ENCODE measurements at regions not wholly inside any gene's neighbourhood (a gene's known extent, or its start where the extent isn't known, plus 50 kb on each side); places are given as distances from the start of the nearest gene placed in this dataset.

DNA sequence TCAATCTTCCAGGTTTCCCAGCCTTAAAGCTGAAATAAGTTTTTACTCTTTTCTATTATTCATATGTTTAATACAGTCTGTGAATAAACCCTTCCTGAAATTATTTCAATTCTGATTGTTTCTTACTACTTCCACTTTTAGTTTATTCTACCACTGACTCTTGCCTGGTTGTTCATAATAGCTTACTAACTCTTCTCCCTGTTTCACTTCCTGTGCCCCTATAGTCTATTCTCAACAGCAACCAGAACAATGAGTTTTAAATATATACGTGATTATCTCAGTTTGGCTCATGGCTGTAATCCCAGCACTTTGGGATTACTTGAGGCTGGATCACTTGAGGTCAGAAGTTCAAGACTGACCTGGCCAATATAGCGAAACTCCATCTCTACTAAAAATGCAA is 408.0 kb upstream of the SPOCK3 start:
- intact Hi-C loops (cut with DNase I): no loop called here
- DNase-seq: no peak

DNA sequence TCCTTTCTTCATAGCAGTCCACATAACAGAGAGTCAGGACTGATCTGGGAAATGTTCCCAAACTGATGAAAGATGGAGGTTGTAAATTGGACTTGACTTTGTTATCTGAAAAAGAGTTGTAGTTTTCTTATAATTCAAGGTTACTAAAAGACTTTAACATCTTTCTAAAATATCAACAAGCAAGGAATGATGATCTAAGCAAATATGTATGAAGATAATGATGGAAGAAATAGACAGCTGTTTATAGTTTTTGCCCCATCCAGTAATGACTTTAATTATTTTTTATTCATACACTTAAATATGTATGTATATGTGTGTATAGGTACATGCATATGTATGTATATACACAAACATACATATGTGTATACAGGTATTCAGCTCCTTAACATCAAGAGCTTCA is 411.1 kb upstream of the SPOCK3 start:
- intact Hi-C loops (cut with DNase I): no loop called here
- DNase-seq: no peak

DNA sequence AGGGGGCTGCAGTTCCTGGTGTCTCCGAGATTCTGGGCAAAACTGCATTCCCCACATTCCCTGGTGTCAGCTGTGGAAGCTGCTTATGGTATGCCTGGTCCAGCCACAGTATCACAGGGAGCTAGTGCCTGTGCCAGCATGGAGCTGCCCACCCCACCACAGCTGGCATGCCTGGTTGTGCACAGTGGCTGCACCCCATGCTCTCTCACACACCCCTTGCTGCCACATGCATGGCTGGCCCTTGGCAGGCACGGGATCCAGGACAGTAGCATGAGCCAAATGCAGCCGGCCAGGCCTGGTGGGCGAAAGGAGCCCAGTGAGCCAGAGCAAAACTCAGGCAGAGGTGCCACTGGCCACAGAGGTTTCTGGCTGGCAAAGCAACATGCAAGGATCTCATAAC is 418.0 kb upstream of the SPOCK3 start:
- DNase-seq: peak in 1 of 10 donors; percentile 35
- intact Hi-C loops (cut with DNase I): no loop called here

DNA sequence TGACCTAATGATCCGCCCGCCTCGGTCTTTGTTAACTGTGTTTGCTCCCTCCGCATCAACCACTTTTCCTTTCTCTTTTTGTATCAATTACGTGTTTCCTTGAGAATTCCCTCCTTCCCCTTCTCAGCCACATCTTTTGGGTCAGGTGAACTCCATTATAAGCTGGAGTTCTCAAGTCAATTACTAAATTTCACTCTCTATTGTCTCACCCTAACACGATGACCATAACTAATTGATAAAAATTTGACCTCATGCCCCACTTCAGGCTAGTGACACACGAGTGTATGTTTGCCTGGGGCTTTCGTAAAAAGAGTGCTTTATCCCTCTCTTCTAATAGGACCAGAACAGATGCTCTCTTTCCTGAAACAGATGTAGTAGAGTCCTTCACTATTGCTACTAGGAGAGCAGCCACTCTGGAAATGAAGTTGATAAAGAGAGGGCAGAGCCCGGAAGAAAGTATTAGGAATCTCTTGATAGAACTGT is 403.6 kb upstream of the ANXA10 start:
- intact Hi-C loops (cut with DNase I): no loop called here
- no peak for DNase-seq

DNA sequence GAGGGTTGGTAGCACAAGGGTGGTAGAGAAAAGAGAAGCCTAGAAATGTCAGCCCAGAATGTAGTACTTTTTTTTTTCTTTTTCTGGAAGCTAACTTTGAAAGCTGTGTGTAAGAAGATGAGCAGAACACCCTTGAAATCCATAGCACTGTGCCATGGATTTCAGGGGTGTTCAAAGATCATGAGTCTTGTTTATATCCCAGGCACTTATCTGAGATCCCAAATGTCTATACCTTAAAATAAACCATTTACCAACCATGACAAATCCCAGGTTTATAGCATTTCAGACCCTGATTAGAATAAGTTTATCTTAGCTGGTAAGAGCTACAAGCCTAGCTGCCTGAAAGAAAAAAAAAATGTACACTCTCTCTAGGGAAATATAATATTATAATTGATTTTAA is 389.9 kb upstream of the ANXA10 start:
- DNase-seq: no peak
- intact Hi-C loops (cut with DNase I): no loop called here

DNA sequence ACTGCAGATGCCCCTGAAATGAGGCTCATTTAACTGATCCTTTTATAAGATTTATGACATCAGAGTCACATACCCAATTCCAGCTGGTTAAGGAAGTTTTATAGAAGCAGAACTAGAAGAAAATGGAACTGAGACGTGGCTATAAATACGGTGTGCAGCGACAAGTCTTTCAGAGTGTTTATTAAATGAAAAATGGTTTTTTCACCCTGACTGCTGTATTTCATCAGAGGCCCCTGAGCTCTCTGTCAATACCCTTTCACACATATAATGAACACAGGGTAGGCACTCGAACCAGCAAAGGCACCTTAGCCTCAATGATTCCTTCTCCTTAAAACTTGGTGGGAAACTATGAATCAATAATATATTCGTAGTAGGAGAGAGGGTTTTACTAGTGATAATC is 380.8 kb upstream of the ANXA10 start:
- intact Hi-C loops (cut with DNase I): no loop called here
- no peak for DNase-seq

DNA sequence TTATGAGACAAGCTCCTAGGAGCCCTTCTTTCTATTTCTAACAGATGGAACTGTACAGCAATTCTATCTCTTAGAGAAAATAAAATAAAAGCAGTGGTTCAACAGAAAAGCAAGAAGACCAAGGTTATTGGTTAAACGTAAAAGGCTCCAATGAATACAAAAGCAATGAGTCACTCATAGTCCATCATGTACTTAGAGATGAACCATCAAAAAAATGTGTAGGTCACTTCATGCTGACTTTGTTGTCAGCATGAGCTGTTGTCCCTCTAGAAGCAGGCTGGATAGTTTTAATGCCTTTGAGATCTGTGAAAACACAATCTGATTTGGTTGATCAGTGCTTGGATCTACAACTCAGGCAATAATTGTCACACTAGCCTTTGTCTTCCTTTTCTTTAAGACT is 378.6 kb upstream of the ANXA10 start:
- intact Hi-C loops (cut with DNase I): no loop called here
- DNase-seq: no peak

DNA sequence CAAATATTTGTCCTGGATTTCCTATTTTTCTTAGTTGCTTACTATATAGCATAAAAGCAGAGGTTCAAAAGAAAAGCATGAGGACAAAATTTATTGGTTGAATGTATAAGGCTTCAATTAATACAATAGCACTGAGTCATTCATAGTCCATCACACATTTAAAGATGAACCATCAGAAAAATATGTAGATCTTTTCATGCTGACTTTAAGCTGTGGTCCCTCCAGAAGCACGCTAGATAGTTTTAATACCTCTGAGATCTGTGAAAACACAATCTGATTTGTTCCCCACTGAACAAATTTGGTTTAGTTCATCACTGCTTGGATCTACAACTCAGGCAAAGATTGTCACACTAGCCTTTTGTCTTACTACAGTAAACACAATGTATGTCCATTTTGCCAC is 377.2 kb upstream of the ANXA10 start:
- no peak for DNase-seq
- intact Hi-C loops (cut with DNase I): no loop called here

DNA sequence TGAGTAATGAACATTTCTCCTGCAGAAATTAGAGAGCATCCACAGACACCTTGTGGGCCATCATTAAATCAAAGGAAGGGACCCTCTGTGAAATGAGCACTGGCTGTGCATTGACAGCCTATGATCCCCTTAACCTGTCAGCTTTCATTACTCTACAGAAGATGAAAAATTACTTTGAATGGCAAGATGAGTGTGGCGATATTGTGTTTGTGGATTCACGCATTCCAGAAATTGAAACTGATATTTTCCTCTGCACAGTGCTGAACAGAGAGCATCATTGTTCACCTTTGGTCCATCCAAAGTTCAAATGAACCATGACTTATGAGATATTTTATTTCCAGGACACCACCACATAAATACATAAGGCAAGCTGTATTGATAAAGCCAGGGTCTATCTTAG is 374.8 kb upstream of the ANXA10 start:
- no peak for DNase-seq
- intact Hi-C loops (cut with DNase I): no loop called here

DNA sequence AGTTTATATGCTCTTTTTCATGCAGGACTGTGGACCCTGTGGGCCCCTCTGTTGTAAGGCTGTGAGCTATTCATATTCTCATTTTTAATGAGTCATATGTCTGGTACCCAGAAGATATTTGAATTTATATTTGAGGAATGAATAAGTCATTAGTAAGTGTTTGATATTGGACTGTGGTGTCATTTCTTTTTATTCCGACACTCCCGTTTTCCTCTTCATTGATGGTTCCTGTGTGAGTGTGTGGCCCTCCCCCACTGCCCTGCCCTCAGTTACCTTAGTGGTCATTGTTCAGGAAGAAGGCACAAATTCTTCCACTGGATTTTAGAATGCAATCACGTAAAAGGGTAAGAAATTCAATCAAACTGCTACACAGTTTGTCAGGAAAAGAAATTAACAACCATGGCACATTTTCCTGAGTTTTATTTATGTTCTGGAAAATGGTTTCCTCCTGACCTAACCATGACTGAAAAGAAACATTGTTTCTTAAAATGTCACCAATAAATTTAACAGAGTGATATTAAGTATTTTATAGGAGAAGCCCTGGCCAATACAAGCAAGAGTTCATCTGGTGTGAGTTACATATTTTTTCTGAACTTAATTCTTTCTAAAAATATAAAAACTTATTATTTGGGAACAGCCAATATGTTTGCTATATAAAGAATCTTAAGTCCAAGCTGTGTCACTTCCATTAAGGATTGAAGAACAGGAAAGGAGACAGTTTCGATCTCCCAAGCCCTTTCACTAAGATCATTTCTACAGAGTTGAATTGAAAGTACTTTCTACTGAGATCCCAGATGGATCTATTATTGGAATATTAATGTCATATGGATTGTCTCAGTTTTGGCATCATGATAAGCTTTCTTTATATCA is 370.5 kb upstream of the ANXA10 start:
- intact Hi-C loops (cut with DNase I): no loop called here
- no peak for DNase-seq

DNA sequence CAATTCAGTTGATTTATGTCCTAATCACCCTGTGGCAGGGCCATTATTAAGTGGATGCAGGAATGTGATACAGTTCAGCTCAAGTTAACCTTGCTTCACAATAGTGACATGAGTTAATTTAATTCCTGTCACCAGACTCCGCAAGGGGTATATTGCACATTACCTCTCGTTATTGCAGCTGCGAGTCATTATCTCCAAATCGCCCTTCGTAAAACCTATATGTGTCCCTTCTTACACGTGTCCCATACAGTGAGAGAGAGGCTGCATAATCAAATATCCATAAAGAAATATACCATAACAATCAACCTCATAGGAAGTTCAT is 369.9 kb upstream of the ANXA10 start:
- intact Hi-C loops (cut with DNase I): no loop called here
- DNase-seq: no peak

DNA sequence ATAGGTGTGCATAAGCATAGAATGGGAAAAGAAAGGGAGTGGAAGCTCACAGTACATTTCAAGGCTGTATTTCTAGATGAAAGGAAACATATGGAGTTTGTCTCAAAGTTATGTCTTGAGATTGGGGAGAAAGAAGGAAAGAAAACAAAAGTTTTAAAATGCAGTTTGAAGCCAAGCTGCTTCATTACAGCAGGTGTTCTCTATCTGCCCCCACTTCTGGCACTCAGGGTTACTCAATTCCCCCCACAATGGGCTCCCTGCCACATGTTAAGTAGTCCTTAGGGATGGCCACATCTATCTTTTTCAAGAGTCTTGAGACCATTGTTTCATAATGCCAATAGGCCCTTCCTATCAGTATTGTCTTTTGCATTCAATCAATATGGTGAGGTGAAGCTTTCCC is 367.4 kb upstream of the ANXA10 start:
- DNase-seq: no peak
- intact Hi-C loops (cut with DNase I): no loop called here

DNA sequence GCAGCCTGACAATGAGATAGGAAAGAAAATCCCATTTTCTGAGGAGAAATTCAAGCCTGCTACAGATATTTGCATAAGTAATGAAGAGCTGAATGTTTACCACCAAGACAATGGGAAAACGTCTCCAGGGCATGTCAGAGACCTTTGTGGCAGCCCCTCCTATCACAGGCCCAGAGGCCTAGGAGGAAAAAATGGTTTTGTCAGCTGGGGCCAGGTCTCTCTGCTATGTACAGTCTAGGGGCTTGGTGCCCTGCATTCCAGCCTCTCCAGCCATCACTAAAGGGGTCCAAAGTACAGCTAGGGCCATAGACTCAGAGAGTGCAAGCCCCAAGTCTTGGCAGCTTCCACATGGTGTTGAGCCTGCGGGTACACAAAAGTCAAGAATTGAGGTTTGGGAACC is 361.6 kb upstream of the ANXA10 start:
- no peak for DNase-seq
- intact Hi-C loops (cut with DNase I): no loop called here

DNA sequence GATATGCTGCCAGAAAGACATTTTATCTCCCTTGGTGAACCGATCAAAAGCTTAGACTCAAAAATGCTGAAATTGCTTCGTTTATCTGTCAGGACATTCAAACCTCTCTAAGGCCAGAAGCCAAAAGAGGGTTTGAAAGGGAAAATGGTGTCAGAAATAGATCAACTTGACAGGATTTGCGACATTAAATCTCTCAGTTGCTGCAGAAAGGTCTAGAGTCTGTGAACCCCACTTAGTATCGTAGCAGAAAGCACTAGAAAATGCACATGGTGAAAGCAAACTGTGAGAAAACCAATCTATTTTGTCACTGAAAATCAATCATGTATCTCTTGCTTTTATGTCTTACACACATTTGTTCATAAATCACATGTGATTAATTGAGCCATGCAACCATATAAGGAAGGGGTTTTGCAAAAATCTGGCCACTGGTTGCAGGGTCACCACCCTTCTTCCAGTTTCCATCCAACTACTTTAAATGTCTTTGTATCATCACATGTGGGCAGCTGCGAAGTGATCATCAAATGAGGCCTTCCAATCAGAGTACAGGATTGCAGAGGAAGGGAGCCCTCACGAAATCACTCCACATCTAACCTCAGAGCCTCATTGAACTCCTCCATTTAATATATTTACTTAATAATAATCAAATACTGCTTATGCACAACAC is 347.2 kb upstream of the ANXA10 start:
- intact Hi-C loops (cut with DNase I): no loop called here
- DNase-seq: no peak

DNA sequence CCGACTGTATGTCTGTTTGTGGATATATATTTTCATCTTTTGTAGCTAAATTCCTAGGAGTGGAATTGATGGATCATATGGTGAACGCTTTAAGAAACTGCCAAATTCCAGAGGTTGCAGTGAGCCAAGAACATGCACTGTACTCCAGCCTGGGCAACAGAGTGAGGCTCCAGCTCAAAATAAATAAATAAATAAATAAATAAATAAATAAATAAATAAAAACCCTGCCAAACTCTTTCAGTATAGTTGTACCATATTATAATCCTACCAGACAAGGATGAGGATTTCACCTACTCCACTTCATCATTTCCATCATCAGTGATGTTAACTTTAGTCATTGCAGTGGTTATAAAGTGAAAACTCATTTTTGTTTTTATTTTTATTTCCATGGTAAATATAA is 325.1 kb upstream of the ANXA10 start:
- DNase-seq: no peak
- intact Hi-C loops (cut with DNase I): no loop called here

DNA sequence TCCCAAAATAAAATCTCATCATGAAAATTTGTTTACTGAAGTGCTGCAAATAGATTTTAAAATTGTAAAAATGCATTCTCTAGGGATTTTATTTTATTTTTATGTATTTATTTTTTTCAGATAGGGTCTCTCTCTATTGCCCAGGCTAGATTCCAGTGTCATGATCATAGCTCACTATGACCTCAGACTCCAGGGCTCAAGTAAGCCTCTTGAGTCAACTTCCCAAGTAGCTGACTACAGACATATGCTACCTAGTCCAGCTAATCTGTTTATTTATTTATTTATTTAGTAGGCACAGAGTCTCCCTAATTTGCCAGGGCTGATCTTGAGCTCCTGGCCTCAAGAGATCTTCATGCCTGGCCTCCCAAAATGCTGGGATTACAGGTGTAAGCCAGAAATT is 317.7 kb upstream of the ANXA10 start:
- intact Hi-C loops (cut with DNase I): no loop called here
- no peak for DNase-seq

DNA sequence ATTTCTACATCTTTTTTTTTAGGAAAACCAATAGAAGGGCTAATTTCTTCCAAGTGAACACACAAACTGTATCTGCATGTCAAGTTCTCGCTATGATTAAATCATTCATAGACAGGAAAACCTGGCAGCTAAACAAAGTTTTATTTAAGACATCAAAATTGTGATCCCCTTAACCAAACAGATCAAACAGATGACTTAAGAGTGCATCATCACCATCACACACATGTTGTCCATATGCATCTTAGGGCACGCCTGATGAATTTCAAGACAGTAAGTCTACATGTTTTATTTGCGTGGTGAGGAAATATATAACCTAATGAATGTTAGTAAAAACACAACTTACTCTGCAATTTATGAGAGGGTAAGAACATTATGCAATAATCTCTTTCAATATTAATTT is 317.0 kb upstream of the ANXA10 start:
- DNase-seq: no peak
- intact Hi-C loops (cut with DNase I): no loop called here

DNA sequence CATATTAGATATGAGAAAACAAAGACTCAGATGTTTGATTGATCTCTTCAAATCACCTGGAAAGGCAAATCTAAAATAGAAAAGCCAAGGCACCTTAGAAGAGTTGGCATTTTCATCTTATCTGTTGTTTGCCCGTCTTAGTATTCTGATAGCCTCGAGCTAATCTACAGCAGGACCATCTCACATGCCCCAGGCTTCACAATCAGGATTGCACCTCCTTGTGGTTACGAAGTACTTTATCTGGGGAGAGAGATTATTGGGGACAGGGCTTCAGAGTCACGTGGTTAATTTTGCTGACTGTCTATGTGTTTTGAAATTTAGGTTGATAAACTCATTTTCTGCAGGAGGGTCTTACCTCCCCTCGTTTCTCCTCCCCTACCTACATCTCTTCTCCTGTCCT is 313.1 kb upstream of the ANXA10 start:
- intact Hi-C loops (cut with DNase I): no loop called here
- no peak for DNase-seq

DNA sequence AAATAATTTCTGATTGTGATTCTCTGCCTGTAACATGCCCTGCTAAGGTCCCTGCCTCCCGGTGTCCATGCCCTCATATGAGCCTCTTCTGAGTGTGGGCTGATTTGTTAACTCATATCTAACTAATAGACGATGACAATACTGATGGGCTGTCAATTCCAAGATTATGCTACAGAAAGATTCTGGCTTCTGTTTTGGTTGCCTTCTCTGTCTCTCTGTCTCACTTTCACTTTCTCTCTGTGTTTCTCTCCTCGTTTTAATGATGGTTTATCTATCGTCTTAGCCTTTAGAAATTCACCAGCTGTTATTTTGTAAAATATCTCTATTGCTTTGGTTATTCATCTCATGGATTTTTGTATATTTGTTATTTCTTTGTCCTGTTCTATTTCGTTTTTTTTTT is 312.5 kb upstream of the ANXA10 start:
- intact Hi-C loops (cut with DNase I): no loop called here
- no peak for DNase-seq

DNA sequence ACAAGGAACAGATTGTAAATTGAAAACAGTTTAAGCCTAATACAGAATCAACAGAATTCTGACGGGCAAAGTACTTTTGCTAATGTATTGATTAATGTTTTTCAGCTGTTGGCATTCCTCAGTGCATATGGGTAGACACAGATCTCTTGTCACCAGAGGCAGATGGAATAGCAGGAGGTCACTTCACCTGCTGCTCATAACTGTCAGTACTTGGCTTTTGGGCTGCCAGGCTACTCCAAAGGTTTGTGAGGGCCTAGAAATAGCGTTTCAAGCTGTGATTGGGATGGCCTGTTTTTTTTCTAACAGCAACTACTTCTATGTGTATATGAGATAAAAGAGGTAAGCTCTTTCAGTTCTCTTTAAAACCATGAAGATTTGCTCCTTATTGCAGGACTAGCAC is 307.5 kb upstream of the ANXA10 start:
- DNase-seq: no peak
- intact Hi-C loops (cut with DNase I): no loop called here

DNA sequence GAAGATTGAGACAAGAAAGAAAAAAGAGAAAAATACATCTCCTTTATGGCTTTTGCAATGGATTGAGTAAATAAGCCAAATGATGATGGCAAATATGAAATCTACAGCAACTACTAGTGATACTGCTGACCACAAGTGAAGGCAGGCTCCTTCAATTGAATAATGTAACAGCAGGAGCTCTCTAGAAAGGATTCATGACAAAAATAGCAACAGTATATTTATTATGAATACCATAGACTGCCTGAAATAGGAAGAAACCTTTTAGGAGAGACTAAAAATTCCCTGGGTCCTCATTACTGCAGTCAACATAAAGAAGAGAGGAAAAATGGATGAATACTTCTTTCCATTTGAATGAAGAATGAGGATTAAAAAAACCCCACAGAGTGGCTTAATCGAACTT is 306.8 kb upstream of the ANXA10 start:
- intact Hi-C loops (cut with DNase I): no loop called here
- DNase-seq: no peak

DNA sequence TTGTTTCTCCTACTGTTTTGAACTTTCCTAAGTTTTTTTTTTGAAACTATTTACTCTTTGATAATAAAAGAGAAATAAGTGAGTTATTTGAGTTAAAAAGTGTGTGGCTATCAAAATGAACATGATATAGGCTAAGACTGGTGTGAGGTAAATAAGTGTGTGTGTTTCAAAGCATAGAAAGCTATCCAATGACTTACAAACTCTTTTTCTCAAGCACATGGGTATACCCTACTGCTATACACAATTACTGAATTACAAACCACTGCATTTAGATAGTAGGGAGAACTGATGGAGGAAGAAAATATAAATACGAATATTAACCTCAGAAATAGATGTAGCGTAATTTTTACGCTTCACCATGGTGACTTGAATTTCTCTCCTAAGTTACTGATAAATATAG is 305.8 kb upstream of the ANXA10 start:
- intact Hi-C loops (cut with DNase I): no loop called here
- DNase-seq: no peak
